ENCODE measurements at regions not wholly inside any gene's neighbourhood (a gene's known extent, or its start where the extent isn't known, plus 50 kb on each side); places are given as distances from the start of the nearest gene placed in this dataset.

DNA sequence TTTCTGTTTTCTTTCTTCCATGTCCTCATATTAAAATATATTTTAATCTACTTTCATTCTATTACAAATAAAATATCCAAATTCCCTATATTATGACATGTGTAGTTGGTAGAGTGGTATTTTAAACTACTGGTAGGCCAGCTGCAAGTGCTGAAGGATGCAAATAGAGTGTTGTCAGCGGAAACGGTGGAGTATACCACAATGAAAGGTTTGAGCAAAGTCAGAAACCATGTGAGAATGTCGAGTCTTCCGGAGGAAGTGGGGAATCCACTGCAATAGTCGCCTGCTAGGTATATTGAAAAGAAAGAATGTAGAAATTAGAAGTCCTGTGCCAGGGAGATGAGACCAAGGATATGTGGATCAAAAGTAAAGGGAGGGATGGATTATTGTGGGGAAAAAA lies 373.9 kb downstream of the DSEL start:
- H3K4me3 ChIP-seq (replicated peaks; ENCODE audit: insufficient read depth, low read length): no peak overlapping the region
- no peaks in the 10 kb centered on the region for H3K27me3 ChIP-seq (ENCODE audit: insufficient read depth, poor library complexity, severe bottlenecking)
- H3K27ac ChIP-seq (replicated peaks): no peak overlapping the region
- TF ChIP-seq GABPA (IDR thresholded peaks at IDR 0.05; ENCODE audit: low read depth) (no peak), REST (IDR thresholded peaks at IDR 0.05; ENCODE audit: insufficient replicate concordance, low read depth) (no peak), POLR2AphosphoS5 (IDR thresholded peaks at IDR 0.05; ENCODE audit: low read depth) (no peak), SPI1 (IDR thresholded peaks at IDR 0.05; ENCODE audit: borderline replicate concordance, low read depth) (no peak)
- TF ChIP-seq, protein P1, sequence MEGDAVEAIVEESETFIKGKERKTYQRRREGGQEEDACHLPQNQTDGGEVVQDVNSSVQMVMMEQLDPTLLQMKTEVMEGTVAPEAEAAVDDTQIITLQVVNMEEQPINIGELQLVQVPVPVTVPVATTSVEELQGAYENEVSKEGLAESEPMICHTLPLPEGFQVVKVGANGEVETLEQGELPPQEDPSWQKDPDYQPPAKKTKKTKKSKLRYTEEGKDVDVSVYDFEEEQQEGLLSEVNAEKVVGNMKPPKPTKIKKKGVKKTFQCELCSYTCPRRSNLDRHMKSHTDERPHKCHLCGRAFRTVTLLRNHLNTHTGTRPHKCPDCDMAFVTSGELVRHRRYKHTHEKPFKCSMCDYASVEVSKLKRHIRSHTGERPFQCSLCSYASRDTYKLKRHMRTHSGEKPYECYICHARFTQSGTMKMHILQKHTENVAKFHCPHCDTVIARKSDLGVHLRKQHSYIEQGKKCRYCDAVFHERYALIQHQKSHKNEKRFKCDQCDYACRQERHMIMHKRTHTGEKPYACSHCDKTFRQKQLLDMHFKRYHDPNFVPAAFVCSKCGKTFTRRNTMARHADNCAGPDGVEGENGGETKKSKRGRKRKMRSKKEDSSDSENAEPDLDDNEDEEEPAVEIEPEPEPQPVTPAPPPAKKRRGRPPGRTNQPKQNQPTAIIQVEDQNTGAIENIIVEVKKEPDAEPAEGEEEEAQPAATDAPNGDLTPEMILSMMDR (IDR thresholded peaks at IDR 0.05; ENCODE audit: insufficient read depth, low read length): no peak
- no peak for DNase-seq (ENCODE audit: low read depth in 1 of 2, low spot score in 1 of 2)

DNA sequence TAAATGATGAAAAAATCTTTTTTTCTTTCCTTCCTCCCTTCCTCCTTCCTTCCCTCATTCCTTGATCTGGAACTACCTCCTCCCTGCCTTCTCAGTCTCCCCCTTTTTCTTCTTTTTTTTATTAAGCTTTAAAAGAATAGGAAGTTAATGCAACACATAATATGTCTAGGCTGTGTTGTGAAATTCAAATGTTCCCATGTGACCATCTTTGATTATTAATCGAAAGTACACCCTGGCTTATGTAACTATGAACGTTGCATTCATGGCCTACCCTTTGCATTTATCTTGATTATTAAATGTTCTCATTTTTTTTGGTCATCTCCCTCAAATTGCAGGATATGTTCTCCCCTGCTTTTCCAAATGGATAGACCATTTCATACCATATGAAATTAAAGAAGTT lies 376.0 kb downstream of the DSEL start:
- DNase-seq (ENCODE audit: low read depth in 1 of 2, low spot score in 1 of 2): no peak
- Histone ChIP-seq H3K27me3 (ENCODE audit: insufficient read depth, poor library complexity, severe bottlenecking) (no peaks in the 10 kb centered on the region), H3K4me3 (replicated peaks; ENCODE audit: insufficient read depth, low read length) (no peak overlapping the region), H3K27ac (replicated peaks) (no peak overlapping the region)
- TF ChIP-seq POLR2AphosphoS5 (IDR thresholded peaks at IDR 0.05; ENCODE audit: low read depth) (no peak), GABPA (IDR thresholded peaks at IDR 0.05; ENCODE audit: low read depth) (no peak), REST (IDR thresholded peaks at IDR 0.05; ENCODE audit: insufficient replicate concordance, low read depth) (no peak), SPI1 (IDR thresholded peaks at IDR 0.05; ENCODE audit: borderline replicate concordance, low read depth) (no peak)
- TF ChIP-seq, protein P1 (IDR thresholded peaks at IDR 0.05; ENCODE audit: insufficient read depth, low read length): no peak

DNA sequence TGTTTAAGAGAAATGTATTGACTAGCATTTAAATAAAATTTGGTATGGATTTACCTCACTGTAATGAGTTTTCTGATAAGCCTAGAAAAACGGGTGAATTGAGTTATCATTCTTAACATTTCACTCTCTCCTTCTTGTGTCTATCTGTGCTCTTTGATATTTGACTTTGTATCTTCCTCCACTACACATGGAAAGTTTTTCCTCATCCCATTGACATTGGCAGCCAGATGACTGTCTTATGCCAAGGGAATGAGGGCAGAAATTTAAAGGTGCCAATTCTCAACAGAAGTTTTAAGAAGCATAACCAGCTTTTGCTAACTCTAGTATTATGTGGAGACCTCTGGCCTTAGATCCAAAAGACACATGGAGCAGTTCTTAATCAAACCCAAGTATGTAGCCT lies 376.6 kb downstream of the DSEL start:
- no peak for DNase-seq (ENCODE audit: low read depth in 1 of 2, low spot score in 1 of 2)
- Histone ChIP-seq H3K27ac (replicated peaks) (no peak overlapping the region), H3K4me3 (replicated peaks; ENCODE audit: insufficient read depth, low read length) (no peak overlapping the region), H3K27me3 (ENCODE audit: insufficient read depth, poor library complexity, severe bottlenecking) (no peaks in the 10 kb centered on the region)
- no peak for TF ChIP-seq POLR2AphosphoS5 (IDR thresholded peaks at IDR 0.05; ENCODE audit: low read depth)
- TF ChIP-seq REST (IDR thresholded peaks at IDR 0.05; ENCODE audit: insufficient replicate concordance, low read depth): no peak
- TF ChIP-seq, protein P1 (IDR thresholded peaks at IDR 0.05; ENCODE audit: insufficient read depth, low read length): no peak
- TF ChIP-seq SPI1 (IDR thresholded peaks at IDR 0.05; ENCODE audit: borderline replicate concordance, low read depth): no peak
- no peak for TF ChIP-seq GABPA (IDR thresholded peaks at IDR 0.05; ENCODE audit: low read depth)
